Thyroid gland (tissue), 4 donors: ENCODE measurements at regions not wholly inside any gene's neighbourhood (a gene's known extent, or its start where the extent isn't known, plus 50 kb on each side); places are given as distances from the start of the nearest gene placed in this dataset.

Experiments
- DNase-seq, 2 donors: peaks; one replicate each; pipeline ENCODE4 v3.0.0-alpha.2; 2019
- H3K27ac ChIP-seq, 3 donors: fragments of 200-600 bp; sonication (generic); 1 replicate in 2 of 3; 2 replicates in 1 of 3; pipeline ENCODE4 v1.5.1; 2016 to 2019; ENCODE audit warnings: mild to moderate bottlenecking in 1 of 3, moderate library complexity in 1 of 3
- H3K27me3 ChIP-seq: fragments of 200-600 bp; sonication (generic); one replicate; pipeline ENCODE4 v1.5.1; 2019
- H3K36me3 ChIP-seq, 2 donors: fragments of 200-600 bp; sonication (generic); one replicate each; pipeline ENCODE4 v1.5.1; 2016 to 2019
- H3K4me1 ChIP-seq, 2 donors: fragments of 200-600 bp; sonication (generic); one replicate each; pipeline ENCODE4 v1.5.1; 2017 to 2019
- H3K4me3 ChIP-seq, 3 donors: fragments of 200-600 bp; sonication (generic); replicated peaks in 1 of 3; 1 replicate in 2 of 3; 2 replicates in 1 of 3; pipeline ENCODE4 v1.5.1; 2016; ENCODE audit warnings: mild to moderate bottlenecking in 1 of 3
- H3K9me3 ChIP-seq: fragments of 200-600 bp; sonication (generic); one replicate; pipeline ENCODE4 v1.5.1; 2017
- POLR2A ChIP-seq, 2 donors: fragments of 450-650 bp; IDR thresholded peaks; one replicate each; pipeline ENCODE4 v1.6.1; 2017; ENCODE audit warnings: antibody characterized with exemption in 2 of 2, mild to moderate bottlenecking in 2 of 2, moderate library complexity in 1 of 2
- WGBS, 2 donors: methylation state at CpG; one replicate each; pipeline ENCODE4 v1.1.5; 2017; 5-methylcytosine and 5-hydroxymethylcytosine counted together
- intact Hi-C: fragments of 100-400 bp; cut with DNase I; formaldehyde crosslinking; loops from one replicate; pipeline ENCODE4 v1.15.1; 2023
- TF ChIP-seq, protein P1 (sequence below), 6 experiments: fragments of 200-600 bp in 3 of 6; fragments of 450-650 bp in 3 of 6; sonication (generic) in 3 of 6; IDR thresholded peaks; one replicate each; pipeline ENCODE4 v1.5.1; 2016 to 2019; ENCODE audit warnings: antibody characterized with exemption in 6 of 6, mild to moderate bottlenecking in 2 of 6, inconsistent platforms in 1 of 6, moderate library complexity in 1 of 6

DNA sequence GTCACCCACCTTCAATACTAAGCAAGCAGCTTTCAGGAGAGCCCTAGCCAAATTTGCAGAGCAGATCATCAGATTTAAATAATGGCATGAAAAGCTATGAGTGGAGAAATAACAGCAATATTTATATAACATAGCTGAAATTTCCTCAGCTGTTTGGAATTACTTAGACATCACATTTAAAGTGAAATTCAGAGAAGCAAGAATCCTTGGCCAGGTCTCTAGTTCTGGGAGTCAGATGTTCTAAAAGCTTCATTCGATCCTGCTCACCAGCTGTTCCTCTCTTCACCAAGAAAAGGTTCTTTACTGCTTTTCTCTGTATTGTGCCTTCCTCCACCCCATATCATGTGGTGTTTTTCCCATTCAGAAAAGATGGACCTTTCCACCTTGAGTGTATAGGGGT is 152.3 kb upstream of the JAG1 start:
- 74 to 83% methylated on average over 1 of the region's 1 CpG for WGBS, 2 donors
- H3K4me3 ChIP-seq = no peak overlapping the region
- no peaks in the 10 kb centered on the region for H3K36me3 ChIP-seq

DNA sequence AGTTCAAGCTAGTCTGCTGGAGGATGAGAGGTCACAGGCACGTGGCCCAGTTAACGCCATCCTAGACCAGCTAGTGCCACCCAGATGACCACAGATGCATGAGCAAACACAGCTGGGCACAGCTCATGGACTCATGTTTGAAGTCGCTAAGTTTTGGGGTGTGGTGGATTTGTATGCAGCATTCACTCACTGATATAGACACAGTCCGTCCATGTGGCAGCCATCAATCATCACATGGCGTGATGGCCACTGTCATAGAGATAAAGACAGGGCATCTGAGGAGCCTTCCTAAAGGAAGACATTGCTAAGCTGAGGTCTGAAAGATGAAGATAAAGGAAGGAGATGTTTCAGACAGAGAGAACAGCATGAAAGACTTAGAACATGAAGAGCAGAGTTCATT is 154.4 kb upstream of the JAG1 start:
- Histone ChIP-seq H3K4me1 (no peaks in the 10 kb centered on the region), H3K9me3 (no peaks in the 10 kb centered on the region), H3K4me3 (no peak overlapping the region), H3K27ac (no peak overlapping the region), H3K27me3 (no peaks in the 10 kb centered on the region), H3K36me3 (no peaks in the 10 kb centered on the region)
- intact Hi-C loops = no loop called here
- 91 to 93% methylated on average over 5 of the region's 5 CpGs for WGBS, 2 donors
- no peak for DNase-seq
- TF ChIP-seq POLR2A (IDR thresholded peaks at IDR 0.05) = no peak
- TF ChIP-seq, protein P1, sequence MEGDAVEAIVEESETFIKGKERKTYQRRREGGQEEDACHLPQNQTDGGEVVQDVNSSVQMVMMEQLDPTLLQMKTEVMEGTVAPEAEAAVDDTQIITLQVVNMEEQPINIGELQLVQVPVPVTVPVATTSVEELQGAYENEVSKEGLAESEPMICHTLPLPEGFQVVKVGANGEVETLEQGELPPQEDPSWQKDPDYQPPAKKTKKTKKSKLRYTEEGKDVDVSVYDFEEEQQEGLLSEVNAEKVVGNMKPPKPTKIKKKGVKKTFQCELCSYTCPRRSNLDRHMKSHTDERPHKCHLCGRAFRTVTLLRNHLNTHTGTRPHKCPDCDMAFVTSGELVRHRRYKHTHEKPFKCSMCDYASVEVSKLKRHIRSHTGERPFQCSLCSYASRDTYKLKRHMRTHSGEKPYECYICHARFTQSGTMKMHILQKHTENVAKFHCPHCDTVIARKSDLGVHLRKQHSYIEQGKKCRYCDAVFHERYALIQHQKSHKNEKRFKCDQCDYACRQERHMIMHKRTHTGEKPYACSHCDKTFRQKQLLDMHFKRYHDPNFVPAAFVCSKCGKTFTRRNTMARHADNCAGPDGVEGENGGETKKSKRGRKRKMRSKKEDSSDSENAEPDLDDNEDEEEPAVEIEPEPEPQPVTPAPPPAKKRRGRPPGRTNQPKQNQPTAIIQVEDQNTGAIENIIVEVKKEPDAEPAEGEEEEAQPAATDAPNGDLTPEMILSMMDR (IDR thresholded peaks at IDR 0.05) = no peak

More for the DNA sequence above, 152.3 kb upstream of the JAG1 start:
- DNase-seq = no peak
- Histone ChIP-seq H3K27me3 (no peaks in the 10 kb centered on the region), H3K4me1 (no peaks in the 10 kb centered on the region), H3K27ac (no peak overlapping the region), H3K9me3 (no peaks in the 10 kb centered on the region)
- intact Hi-C loops = no loop called here
- TF ChIP-seq, protein P1 (IDR thresholded peaks at IDR 0.05) = no peak
- no peak for TF ChIP-seq POLR2A (IDR thresholded peaks at IDR 0.05)

GRCh38 chr20:10832141-10832540 is 158.3 kb upstream of the JAG1 start:
- DNase-seq = no peak
- Histone ChIP-seq H3K27ac (no peak overlapping the region), H3K27me3 (no peaks in the 10 kb centered on the region), H3K9me3 (no peaks in the 10 kb centered on the region), H3K36me3 (no peaks in the 10 kb centered on the region), H3K4me1 (no peaks in the 10 kb centered on the region), H3K4me3 (no peak overlapping the region)
- TF ChIP-seq, protein P1 (IDR thresholded peaks at IDR 0.05) = no peak
- TF ChIP-seq POLR2A (IDR thresholded peaks at IDR 0.05) = no peak
- intact Hi-C loops = loop anchor here (10.0 kb wide), 1 partner anchor 1693 kb away; no protein-coding TSS in a partner anchor

DNA sequence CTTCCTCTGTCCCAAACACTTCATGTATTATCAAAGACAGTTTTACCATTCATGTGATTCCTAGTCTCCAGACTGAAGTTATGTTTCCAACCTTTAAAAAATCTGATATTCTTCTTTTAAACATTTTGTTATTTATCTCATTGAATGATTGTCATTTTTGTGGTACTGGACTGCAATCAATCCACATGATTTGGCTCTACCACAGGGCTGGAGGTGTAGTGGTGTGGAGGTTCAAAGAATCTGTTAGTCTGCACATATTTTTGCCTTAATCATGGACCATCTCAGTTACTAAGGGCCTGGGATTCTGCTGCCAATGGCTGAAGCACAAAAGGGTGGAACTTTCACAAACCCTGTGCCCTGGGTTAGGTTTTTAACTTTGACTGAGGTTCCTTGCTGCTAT is 164.1 kb upstream of the JAG1 start:
- DNase-seq = no peak
- no peaks in the 10 kb centered on the region for H3K27me3 ChIP-seq
- H3K36me3 ChIP-seq = no peaks in the 10 kb centered on the region
- TF ChIP-seq, protein P1 (IDR thresholded peaks at IDR 0.05) = no peak
- no peak for TF ChIP-seq POLR2A (IDR thresholded peaks at IDR 0.05)
- no peaks in the 10 kb centered on the region for H3K4me1 ChIP-seq
- H3K4me3 ChIP-seq = no peak overlapping the region
- intact Hi-C loops = loop anchor here (10.0 kb wide), 1 partner anchor 1687 kb away; no protein-coding TSS in a partner anchor
- no peak overlapping the region for H3K27ac ChIP-seq
- H3K9me3 ChIP-seq = no peaks in the 10 kb centered on the region

DNA sequence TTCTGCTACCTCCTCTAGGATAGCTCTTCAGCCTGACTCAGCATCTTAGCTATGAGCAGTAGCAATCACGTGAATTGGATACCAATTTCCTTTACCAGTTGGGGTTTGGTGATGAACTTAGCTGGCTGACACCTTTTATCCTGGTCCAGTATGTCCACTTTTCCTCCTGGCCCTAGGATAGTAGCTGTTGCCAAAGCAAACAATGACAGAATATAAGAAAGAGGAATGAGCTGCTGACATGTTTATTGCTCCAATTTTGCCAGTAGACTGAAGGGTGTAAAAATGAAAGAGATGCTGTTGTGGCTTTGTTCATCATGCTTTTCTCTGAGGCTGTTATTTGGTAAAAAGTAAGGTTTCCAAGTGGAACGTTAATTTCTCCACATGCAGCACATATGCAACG is 168.3 kb upstream of the JAG1 start:
- 82 to 86% methylated on average over 3 of the region's 3 CpGs for WGBS, 2 donors
- no peak overlapping the region for H3K27ac ChIP-seq
- H3K9me3 ChIP-seq = no peaks in the 10 kb centered on the region
- intact Hi-C loops = no loop called here
- H3K27me3 ChIP-seq = no peaks in the 10 kb centered on the region
- TF ChIP-seq, protein P1 (IDR thresholded peaks at IDR 0.05) = no peak
- TF ChIP-seq POLR2A (IDR thresholded peaks at IDR 0.05) = no peak
- DNase-seq = no peak
- H3K4me3 ChIP-seq = no peak overlapping the region
- no peaks in the 10 kb centered on the region for H3K36me3 ChIP-seq
- no peaks in the 10 kb centered on the region for H3K4me1 ChIP-seq
